Fibroblast of skin of left quadriceps (primary cell): ENCODE measurements at regions not wholly inside any gene's neighbourhood (a gene's known extent, or its start where the extent isn't known, plus 50 kb on each side); places are given as distances from the start of the nearest gene placed in this dataset.

ENCODE experiments used
- DNase-seq, 2 experiments: peaks; one replicate each; pipeline ENCODE4 v3.0.0-alpha.2; 2013; ENCODE audit warnings: low read depth in 2 of 2

DNA sequence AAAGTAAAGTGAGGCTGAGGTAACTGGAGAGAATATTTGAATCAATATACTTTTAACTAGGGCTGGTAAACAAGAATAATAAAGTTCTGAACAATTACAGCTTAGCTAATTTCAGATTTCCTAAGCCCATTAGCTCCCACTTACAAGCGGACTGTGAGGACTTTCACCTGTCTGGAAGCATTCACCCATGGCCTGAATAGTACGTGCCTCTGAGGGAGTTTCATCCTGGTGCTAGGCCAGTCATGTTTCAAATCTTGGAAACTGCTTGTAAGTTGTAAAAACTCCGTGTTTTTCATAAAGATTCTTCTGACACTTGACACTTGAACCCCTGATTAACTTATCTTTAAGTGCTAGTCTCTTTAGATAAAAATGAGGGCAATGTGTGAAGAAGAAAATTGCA lies 975.2 kb upstream of the GHITM start:
- DNase-seq: no peak

GRCh38 chr10:83165265-83165664 lies 974.0 kb upstream of the GHITM start:
- no peak for DNase-seq

DNA sequence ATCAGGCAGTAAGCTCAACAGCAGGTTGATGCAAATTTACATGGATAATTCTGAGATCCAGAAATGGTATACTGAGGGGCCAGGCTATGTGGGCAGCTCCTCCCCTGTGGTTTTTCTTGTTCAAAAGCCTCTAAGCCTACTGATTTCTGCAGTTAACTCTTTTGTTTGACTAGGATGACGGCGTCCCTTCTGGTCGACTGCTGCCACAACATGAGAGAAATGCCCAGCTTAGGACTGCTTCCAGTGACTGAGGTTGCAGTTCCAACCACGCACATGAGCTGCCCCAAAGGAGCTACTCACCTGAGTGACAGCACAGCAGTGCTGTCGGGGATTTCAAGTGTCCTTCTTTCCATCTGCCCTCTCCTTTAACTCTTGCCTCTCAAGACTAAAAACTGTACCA lies 973.0 kb upstream of the GHITM start:
- DNase-seq: no peak

- DNase-seq: no peak
Measured at GRCh38 chr10:83167081-83167480, 972.2 kb upstream of the GHITM start.

DNA sequence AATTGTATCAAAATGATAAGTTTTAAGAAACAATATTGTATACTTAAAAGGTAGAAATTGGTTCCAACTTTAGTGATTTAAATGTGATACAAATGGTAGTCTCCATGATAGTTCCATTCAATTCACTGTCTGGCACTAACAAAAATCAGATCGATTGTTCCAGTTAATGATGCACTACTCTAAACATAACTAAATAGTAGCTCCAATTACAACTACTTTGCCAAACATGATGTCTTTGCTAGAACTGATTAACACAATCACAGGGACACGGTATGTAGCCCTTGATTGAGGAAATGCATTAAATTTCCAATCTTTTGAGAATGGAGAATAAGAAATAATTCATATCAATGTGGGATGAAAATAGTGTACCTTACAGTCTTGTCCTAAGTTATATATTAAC lies 962.4 kb upstream of the GHITM start:
- no peak for DNase-seq

GRCh38 chr10:83178526-83178925 lies 960.8 kb upstream of the GHITM start:
- DNase-seq: no peak

DNA sequence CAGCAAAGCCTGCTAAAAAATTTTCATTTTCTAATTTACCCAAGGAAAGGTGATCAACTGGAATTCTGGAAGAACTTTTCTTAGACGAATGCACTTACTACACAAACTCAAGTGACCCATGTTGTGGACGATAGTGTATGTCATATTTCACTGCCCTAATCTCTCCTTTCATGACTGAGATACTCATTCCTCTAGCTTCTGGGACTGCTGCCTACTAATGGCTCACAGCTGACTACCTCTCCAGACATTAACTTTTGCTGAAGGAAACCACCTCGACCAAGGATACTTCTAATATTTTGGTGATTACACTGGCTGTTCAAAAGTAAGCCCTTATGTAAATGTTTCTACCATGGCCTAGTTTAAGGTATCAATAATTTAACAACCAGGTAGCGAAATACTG lies 959.9 kb upstream of the GHITM start:
- DNase-seq: no peak

DNA sequence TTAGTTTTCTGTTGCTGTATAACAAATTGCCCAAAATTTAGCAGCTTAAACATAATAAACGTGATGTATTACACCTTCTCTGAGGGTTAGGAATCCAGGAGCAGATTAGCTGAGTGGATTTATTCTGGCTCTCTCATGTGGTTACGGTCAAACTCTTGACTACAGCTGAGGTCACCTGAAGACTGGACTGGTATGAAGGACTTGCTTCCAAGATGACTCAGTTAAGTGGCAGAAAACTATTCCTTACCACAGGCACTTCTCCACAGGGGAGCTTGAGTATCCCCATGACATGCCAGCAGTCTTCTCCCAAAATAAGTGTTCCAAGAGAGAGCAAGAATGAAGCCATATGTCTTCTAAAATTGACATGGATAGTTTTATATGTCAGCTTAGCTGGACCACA lies 957.2 kb upstream of the GHITM start:
- no peak for DNase-seq

GRCh38 chr10:83184641-83185040 lies 954.7 kb upstream of the GHITM start:
- no peak for DNase-seq

DNA sequence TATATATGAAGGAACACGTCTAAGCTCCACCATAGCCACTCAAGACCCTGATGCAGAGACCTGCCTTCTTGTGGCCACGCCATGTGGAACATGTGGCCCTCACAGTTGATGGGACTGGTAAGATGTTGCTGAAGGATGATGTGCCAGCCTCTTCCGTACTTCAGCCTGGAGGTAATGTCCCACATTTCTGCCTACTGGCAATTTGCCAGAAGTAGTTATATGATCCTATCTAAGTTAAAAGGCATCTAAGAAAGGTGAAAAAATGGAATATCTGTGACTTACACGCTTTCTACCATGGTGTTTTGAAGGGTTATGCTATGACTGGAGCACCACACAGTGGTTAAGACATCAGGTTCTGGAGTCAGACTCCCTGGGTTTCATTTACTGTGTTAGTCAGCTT lies 948.7 kb upstream of the GHITM start:
- DNase-seq: no peak

- DNase-seq: no peak
Measured at GRCh38 chr10:83193026-83193425, 946.3 kb upstream of the GHITM start.

DNA sequence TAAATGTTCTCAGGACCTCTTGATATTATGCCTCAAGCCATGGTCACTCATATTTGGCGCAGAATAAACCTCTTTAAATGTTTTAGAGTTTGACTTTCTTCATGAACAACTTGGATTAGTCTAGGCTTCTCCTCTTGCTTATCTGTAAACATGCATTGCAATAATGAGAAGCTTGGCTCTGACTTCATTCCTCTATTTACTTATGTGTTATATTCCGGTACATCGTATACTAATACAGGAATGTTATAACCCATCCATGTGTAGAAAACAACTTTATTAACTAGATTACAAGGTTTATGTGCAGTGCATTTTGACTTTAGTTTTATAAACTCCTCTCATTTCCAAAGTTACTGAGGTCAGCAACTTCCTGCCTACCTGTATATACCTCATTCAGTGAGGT lies 944.3 kb upstream of the GHITM start:
- no peak for DNase-seq

GRCh38 chr10:83199374-83199773 lies 939.9 kb upstream of the GHITM start:
- DNase-seq: no peak

DNA sequence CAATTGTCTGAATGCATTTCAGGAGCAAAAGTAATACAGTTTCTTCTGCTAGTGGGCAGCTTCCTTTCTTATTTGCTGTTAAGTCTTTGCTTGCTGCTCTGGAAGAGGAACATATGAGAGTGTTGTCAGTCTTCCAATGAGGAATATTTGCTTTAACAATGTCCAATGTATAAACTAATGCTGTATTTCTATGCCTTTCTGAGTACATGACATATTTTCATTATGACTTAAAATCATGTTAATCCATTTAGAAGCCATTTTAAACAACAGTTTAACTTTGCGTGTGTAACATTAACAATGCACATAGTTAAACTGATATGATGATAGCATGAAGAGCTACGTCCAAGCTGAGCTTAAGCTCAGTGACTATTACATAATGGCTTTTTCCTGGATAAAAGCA lies 933.4 kb upstream of the GHITM start:
- DNase-seq: no peak

DNA sequence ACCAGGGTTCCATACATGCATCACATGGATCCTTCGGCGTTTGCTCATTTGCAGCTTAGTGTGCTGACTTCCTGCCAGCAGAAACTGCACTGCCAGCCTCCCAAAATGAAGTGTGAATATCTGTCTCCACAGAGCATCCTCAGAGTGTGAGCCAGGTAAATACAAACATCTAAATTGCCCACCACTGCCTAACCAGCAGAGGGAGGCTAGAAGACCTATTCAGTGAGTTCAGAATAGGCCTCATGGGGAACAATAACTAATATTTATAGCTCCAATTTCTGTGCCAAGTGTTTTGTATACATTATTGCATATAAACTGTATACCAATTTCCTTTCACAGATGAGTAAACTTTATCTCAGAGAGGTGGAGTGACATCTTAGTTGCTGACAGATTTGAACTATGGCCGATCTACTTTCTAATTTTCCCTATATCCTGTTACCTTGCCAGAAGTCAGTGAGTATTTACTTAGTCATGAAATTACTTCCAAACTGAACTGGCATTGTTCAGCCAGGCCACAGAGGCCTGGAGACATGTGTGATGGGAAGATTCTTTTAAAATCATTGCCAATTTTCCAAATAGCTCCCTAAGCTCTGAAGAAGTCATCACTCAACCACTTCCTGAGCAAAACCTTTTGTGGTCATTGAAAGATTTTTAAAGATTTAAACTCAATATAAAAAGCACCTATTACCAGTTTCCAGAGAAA lies 926.5 kb upstream of the GHITM start:
- peak; percentile 75 for DNase-seq

DNA sequence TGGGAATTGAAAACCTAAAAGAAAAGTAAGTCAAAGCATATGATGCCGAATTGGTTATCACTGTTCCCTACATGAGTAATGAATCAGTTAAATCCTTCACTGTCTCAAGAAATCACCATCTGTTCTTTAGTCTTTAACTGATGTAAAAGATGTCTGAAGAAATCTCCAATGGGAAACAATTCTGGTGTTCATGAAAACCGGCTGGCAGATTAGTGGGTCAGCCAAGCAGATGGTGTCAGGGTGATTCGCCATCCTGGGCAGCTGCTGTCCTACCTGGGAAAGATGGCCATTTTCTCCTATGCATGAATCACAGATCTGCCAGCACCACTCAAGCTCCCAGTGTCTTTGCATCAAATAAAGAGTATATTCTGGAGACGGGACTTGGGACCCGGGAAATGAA lies 925.2 kb upstream of the GHITM start:
- peak in 1 of 2 experiments; percentile 3 for DNase-seq

GRCh38 chr10:83218205-83218604 lies 921.1 kb upstream of the GHITM start:
- DNase-seq: no peak

- no peak for DNase-seq
Measured at GRCh38 chr10:83222300-83222699, 917.0 kb upstream of the GHITM start.

DNA sequence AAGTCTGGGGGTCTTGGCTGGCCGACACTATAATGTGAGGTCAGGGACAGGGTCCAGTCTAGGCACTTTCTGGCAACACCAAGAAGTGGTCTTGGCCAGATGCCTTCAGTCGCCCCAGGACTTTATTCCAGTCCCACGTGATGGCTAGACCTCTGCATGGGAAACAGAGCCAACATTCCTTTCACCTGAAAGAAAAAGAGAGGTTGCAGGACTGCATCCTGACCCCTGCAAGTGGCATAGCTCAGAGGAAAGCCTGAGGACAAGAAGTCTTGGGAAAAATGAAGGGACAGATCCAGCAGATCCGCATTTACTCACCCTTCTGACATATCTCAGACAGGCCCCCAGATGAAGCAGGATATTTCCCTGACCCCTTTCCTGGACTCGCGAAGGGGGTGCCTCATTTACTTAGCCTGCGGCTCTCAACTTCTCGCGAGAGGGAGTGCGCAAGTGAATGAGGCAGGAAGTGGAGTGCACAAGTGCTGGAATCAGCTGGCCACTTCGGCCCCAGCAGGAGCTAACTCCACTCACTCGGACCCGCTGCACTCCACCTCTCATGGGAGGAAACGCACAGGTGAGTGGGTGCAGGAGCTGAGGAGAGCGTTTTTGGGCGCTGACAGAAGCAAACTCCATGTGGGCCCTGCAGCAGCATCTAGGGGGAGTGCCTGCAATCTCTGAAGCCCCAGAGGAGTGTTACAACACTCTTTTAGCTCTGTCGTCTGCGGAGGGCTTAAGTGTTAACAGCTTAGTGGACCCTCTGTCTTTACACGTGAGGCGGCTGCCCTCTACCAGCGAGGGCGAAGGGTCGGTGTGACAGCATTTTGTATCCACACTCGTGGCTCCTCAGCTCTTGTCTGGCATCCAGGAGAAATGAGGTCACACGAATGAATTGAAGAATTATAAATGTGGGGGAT lies 916.2 kb upstream of the GHITM start:
- DNase-seq: no peak

DNA sequence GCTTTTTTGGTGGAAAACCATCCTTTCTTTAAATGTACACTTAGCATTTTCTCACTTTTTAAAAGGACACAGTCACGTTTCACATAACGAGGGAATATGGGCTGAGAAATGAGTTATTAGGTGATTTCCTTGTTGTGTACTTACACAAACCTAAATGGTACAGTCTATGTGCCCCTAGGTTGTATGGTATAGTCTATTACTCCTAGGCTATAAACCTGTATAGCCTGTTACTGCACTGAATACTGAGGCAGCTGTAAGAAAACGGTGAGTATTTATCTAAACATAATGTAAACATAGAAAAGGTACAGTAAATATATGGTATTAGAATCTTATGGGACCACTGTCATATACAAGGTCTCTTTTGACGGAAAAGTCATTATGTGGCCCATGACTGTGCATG lies 913.5 kb upstream of the GHITM start:
- no peak for DNase-seq

GRCh38 chr10:83229991-83230390 lies 909.3 kb upstream of the GHITM start:
- DNase-seq: no peak

DNA sequence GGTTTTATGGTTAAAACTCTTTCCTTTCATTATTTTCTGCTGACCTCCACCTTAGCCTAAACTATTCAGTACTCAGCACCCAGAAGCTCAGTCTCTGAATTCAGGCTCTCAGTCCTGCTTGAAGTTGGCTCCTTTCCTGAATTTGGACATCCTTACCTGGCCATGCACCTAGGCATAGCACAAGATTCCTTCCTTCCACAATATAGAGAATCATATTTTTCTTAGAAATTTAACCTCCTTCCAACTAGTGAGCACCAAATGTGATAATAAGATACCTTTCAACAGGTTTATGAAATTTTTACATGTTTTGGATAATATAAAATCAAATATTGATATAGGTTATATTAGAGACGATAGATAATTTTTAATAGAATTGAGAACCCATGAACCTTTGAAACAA lies 905.6 kb upstream of the GHITM start:
- no peak for DNase-seq

- DNase-seq: no peak
Measured at GRCh38 chr10:83248106-83248631, 891.1 kb upstream of the GHITM start.
